ENCODE measurements at regions not wholly inside any gene's neighbourhood (a gene's known extent, or its start where the extent isn't known, plus 50 kb on each side); places are given as distances from the start of the nearest gene placed in this dataset.

DNA sequence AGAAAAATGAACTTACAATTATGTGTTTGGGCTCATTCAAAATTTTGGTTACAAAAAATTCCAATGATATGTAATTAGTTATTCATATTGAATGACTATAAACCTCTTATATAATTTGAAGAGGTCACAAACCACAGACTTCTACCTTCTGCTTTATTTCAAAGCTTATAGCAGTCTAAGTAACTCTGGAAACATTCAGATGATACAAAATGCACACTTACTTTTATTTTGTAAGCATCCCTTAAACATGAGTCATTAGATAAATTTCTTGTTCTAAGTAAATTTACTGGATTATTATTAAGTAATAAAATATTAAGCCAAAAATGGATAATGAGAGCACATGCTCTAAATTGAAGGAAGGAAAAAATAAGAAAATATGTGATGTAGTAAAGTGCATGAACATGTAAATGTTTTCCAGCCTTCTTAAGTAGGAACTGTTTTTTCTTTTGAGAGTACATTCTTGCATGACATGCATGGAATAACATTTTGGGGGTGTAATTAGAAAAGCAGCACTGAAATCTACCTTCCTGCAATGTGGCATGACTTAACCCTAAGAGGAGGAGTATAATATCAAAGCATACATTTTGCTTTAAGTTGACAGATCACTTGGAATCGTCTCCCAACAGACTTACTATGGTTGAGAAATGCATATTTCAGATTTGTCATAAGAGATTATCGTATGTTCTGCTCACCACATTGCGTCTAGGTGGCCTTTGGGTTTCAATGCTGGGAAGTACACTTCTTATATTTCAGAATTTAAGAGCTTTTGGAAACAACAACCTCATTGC lies 372.7 kb upstream of the HSF2 start:
- no peak for DNase-seq

DNA sequence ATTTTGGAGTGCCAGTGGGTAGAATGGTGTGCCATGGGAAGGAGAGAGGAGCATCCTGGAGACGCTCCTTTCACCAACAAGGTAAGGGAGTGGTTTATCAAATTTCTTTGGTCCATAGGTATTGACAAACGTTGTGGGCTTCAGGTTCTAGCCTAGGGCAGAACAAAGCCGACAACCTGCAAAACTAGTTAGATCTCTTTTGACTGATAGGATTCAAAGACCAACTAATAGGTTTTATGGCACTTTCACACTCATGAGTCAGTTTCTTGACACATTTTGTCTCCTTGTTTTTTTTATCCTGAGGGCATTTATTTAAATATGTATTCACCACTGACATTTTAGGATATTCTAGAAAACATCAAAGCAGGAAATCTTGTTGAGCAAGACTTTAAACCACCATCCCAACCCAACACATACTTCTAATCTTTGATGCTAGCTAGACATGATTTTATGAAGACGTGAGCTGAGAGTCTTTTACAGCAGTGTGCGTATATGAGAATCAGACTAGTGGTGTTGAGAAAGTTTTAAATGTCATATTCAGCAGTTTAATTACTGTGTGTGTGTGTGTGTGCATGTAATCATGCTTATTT lies 370.4 kb upstream of the HSF2 start:
- DNase-seq = no peak

DNA sequence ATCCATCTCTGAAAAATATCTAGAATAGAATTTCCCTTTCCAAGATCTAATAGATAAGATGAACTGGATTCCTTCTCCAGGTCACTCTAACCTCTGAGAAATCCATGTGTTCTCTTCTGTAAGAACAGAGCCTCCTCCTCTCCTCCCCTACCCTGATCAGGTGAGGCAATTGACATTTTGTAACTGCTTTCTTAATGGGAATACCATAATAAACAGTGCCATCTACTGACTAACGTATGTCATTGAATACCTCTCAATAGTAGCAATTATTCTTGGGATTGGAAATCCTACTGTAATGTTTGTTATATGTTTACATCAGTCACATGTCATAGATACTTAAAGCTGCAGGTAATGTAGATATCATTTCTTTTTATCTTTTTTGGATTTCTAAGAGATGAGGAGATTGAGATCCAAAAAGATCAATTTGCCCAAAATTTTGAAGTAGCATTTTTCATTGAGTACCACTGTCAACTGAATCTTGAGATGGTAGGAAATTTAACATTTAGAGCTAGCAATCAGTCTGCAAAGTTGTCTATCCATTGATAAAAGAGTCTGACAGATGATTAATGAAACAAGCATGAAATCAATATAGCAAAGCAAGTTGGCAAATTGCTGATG lies 365.8 kb upstream of the HSF2 start:
- DNase-seq = peak; percentile 19 to 36

DNA sequence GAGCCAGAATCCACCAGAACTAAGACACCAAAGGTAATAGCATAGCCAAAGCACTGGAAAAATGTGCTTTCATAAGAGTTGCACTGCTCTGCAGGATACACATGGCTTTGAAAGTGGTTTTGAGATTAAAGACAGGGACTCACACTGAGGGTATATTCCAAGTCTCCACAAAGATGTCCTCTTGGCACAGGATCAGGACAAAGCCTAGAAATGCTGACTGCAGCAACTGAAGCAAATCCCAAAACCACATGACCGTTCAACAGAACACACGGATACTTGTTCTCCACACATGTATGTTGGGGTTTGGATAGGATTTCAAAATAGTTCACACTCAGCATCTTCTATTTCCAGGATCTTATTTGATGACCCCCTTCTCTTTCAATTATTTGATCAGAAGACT lies 364.3 kb upstream of the HSF2 start:
- DNase-seq = no peak

DNA sequence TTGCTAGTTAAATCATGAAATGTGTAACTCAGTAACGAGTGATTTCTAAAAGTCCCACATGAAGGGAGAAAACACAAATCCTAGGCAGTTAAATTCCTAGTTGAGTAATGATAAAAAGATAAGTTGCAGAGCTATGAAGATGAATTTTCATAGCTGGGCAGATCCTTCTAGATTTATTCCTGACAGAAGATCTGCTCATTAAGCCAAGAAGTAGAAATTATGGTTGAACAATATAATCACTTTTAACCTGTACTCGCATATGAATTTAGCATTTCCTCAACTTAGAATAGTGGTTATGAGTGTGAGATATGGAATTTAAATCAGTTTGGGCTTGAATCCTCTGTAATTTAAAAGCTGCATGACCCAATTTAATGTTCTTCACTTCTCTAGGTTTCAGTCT lies 359.2 kb upstream of the HSF2 start:
- no peak for DNase-seq

DNA sequence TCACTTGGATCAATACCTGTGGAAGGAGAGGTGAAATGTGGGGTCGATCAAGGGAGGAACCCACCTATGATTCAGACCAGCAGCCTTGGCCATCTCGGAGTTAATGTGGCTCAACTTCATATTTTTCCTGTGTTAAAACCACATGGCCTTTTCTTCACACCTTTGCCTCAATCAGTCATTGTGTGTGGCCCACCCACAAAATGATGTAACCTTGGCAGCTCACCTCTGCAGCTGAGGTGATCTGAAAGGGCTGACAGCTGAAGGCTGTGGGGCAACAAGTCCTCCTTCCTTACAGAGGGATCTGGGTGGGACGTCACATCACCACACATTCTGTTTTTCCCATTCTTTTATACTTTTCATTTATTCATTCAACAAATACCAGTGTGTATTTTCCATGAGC lies 357.1 kb upstream of the HSF2 start:
- DNase-seq = no peak

DNA sequence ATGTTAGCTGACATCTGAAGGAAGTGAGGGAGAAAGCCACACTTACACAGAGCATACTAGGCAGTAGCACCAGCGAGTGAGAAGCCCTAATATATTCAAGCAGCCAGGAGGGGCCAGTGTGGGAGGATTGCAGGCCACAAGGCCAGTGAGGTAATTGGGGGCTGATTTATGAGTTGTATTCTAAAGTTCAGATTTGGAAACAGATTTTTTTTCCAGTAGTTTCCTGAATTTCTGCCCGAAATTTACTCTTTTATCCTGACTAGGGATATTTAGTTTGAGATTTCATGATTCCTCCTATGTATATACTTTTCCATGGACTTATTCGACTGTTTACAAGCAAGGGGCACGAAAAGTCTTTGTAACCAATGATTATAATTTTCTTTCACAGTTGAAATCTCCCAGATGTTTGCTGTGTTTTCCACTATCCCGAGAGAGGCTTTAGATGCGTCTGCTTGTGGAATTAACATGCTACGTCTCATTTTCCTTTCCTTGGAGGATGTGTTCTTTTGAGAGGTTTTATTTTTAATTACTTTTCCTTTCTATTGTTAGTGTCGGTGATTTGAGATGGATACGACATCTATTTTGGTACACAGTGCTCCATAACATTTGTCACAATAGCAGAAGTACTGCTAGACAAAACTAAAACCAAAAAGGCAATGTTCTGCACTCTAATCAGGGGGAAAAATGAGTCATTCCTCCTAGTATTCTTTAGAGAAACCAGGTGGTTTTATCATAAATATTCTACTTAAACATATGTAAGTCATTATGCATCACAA lies 356.3 kb upstream of the HSF2 start:
- peak in 1 of 2 donors; percentile 8 for DNase-seq

DNA sequence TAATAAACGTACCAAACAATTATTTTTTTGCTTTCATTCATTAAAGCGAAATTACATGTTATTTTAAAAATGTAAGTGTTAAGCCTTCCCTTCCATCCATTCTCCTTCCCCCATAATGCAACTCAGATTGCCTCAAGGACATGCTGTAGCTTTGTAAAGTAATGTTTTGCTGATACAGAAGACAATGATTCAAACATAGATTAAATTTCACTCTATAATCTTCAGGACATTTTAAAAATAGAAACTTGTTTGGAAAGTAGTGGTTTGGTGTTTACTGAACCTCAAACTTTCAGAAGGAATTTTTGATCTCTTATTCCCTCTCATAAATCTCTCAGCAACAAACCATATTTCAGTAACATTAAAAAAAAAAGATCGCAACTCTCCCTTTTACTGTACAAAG lies 350.9 kb upstream of the HSF2 start:
- no peak for DNase-seq

DNA sequence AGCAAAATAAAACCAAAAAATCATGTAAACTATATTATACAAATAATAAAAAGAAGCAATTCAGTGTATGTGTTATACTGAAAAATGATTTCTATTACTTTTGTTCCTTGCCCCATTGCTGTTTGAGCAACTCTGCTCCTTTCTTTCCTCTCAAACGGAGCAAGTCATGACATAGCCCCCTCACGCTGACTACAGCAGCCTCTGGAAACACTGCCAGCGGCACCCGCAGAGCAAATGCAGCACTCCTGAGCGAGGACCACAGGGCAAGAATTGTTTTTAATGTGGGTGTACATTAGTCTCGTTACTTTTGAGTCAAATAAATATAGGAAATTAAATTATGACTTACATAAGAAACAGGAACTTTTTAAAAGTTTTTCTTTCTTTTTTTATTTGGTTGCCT lies 350.1 kb upstream of the HSF2 start:
- no peak for DNase-seq

DNA sequence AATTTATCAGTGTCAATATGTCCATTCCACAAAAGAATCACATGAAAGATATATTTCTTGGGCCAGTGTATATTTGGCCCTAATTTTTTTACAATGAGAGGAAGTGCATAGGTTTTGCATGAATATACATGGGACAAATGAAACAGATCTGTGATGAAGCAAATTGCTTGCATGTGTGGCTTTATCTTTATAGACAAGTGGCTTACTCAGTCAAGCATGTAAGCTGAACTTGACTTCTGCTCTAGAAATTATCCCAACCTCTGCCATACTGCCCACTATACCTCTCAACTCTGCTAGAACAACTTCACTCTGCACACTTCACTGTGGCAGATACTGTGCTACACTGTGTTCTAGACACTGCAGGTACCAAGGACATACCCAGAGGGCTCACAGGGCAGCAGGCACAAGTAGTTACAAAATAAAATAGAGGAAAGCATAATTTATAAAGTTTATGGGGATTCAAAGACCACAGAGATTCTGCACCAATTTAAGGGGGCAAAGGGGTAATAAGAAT lies 349.2 kb upstream of the HSF2 start:
- no peak for DNase-seq

DNA sequence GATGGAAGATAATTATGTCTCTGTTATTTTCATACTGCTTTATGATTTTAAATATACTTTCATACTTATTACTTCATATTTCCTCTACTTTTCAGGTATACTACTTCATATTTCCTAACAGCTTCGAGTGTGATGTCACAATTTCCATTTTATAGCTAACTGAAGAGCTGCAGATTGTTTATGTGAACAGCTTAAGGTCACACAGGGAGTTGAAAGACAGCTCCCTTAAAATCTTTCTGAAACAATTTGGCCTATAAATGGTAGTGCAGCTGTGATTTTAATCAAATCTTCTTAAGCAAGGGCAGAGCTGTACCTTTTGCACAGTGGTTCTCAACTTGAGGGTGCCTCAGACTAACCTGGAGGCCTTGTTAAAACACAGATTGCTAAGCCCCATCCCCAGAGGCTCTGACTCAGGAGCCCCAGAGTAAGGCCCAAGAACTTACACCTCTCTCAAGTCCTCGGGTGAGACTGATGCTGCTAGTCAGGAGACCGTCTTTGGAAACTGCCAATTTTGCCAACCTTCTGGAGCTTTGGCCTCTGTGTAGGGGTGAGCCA lies 347.0 kb upstream of the HSF2 start:
- DNase-seq = no peak

DNA sequence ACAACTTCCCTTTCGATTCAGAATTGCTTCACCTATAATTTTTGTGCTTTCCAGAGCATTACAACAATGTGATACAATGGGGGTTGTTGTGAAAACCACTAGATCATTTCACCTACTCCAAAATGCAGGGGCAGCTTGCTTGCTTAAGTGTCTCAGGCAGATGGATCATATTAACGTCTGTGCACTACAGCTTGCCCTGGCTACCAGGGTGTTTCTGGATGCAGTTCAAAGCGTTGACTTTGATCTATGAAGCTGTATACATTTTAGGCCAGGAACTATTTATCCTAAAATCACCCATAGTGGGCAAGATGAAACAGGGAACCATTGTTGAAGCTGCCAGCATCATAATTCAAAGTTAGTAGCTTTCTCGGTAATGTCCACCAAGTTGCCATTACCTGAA lies 339.5 kb upstream of the HSF2 start:
- DNase-seq = no peak

DNA sequence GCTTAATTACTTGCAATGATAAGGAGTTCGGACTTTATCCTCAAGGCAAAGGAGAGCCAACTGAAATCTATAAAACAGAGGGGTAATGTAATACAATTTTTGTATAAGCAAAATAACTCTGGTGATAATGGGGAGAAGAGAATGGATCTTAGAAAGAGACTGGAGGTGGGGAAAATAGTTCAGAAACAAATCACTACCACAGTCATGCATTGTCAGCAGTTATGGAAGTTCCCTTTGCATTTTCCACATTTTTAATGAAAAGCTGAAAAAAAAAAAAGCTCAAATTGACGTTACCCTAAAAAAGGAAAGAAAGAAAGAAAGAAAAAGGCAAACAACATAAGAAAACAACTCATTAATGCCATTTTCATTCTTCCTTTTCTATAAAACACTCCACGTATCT lies 337.6 kb upstream of the HSF2 start:
- DNase-seq = no peak

DNA sequence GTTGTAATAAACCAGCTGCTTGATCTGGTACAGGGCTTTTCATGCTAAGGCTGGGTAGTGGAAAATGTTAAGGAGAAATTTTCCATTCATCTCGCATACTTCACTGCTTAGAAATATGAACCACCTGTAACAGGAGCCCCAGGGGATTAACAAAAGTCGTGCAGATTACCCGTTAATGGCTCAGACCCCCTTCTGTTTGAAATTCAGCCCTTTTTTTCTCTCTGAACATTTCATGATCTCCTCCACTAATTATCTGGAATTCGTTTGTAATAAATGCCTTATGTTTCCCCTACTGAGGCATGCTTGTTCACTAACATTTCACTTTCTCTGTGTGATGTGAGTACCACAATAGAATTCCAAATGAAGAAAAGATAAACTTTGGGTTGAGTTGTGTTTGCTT lies 336.4 kb upstream of the HSF2 start:
- DNase-seq = no peak

DNA sequence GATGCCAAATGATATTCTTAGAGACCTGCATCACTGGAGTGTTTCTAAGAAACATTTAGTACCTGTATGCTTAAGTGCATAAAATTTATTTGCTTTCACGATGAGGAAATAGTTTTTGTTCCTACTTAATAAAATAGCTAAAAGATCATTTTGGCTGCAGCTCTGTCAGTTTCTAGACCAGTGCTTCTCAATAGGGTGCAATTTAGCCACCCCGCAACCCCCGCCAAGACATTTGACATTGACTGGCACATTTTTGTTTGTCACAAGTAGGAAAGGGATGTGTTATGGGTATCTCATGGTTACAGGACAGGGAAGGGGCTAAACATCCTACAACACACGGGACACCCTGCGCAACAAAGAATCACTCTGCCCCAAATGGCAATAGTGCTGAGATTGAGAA lies 335.7 kb upstream of the HSF2 start:
- DNase-seq = no peak

DNA sequence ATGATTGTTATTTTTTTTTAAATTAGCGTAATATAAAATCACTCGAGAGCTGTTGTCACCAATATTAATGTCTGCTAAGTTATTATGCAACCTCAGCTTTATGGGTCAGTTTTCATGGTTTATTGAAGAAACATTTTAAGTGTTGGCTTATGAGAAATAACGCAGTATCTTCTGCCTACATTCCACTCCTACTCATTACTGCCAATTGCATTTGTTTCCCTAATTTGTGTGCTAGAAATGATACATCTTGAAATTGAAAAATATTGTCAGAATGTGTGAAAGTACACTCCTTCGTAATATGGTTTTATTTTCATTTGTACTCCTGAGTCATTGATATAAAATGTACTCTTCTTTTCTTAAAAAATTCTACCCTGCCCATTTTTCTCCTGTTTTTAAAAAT lies 333.3 kb upstream of the HSF2 start:
- DNase-seq = no peak

DNA sequence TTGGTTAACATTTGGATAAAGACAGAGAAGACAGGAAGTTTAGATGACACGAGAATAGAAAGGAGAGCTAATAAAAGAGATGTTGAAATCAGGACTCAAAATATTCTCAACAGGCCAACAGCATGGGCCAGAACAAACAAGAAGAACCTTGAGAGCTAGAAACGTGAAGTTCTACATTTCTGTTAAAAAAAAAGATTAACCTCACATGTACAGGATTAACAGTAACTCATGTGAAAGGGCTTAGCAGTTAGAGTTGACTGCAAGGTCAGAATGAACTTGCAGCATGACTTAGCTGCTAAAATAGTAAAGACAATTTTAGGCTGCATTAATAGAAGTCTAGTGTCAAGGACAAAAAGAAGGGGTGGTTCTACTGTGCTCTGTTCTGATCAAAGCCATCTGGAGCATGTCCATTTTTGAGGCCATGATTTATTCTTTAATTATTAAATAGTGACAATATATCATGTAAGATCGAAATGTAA lies 331.1 kb upstream of the HSF2 start:
- no peak for DNase-seq

DNA sequence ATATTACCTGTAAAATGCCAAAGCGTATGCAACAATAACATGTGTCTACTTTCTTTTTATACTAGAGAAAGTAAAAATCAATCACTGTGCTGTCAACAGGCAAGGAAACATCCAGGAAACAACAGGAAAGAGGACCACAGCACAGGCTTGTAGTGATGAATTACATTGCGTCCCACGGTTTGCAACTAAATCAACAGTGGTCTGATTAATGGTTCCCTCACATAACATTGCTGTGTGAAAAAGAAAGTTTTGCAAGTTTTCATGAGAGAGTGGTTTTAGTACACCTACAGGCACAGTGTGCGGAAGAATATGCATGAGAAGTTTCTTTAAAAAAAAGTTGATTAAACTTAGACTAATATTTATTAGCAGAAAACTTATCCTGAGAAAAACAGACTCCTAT lies 329.5 kb upstream of the HSF2 start:
- no peak for DNase-seq

DNA sequence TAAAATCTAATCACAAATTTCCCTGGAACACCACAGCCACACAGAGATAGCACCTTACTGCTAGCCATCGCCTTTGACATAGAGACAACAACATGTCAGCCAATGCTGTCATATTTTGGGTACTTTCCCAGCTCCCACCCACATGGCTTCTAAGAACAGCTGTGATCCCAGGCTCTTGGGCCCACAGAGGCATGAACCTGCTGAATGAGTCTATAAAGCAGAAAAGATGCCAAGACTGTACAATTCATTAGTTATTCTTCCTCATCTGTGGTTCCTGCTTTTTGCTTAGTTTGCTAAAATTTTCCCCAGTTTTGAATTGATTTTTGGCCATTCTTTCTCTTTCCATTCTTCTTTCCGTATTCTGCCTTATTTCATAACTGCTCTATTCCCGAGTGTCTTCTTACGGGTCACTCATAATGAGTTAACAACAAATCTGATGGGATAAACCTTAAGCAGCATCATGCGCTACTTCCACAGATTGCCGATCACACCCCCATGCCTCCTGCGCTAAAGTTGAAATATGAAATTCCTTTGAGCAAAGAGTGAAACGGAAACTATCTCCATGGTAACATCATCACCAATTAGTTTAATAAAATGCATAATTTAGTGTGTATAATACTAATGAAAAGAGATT lies 327.3 kb upstream of the HSF2 start:
- DNase-seq = no peak

DNA sequence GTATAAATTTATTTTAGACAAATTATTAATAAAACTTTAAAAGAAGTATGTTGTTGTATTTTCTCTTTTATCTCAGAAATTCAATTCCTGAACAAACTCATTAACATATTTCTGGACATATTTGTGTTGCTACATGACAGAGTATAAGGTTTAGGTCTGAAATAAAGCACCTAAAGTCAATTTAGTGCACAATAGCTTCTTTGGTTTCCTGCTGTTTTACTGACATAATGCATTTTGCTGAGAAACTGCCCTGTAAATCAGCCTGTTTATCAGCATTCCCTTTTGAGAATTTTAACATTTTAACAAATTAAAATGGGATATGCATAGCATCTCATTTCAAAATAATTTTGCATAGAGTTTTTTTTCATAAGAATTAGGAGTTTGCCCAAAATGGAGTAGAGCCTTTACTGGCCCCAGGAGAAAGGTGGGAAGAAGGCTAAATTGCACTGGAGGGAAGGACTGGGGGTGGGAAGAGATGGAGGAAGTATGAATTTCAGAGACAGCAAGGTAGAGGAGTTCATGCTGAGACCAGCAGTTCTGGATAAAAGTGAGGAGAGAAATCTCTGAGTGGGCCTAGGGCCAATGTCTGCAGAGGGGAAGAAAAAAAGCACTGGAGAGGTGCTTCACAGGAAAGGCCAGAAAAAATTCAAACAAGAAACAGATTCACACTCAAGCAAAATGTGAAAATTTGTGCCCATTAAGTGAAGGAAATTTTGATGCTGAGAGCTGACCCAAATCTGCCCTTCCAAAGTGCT lies 324.2 kb upstream of the HSF2 start:
- no peak for DNase-seq

DNA sequence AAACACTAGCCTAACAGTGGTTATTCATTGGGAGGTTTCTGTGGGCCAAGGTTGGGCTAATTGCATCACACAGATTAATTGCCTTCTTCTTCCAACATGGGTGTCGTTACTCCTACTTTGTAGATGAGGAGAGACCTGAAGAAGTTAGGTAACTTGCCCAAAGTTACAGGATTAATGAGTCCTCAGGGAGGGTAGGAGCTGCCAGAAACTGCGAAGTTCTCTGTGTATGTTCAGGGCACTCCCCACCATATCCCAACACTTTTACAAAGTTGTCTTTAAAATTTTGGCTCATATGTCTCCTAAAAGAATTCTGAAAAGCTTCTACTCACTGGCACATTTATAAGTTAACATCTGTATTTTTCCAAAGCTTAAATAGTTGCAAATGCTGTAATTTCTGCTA lies 323.5 kb upstream of the HSF2 start:
- DNase-seq = no peak

DNA sequence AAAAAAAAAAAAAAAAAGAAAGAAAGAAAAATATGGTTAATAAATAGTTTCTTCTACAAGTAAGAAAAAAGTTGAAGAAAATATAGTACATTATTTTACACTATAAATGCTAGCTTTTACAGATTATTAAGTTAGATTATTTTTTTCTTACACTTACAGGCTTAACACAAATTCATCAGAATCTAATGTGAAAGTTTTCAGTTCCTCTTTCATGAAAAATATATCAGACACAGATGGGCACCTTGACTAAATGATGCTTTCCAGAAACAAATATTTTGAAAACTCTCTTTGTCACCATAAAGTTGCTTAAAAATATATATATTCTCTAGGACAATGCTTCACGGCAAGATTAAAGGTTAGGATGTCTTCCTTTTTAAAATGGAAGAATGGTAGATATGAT lies 321.8 kb upstream of the HSF2 start:
- DNase-seq = no peak
